ENCODE measurements at regions not wholly inside any gene's neighbourhood (a gene's known extent, or its start where the extent isn't known, plus 50 kb on each side); places are given as distances from the start of the nearest gene placed in this dataset.
"Not testable (repeated sequence)": the region's sequence is repeated elsewhere in the genome, so short reads cannot be mapped to it uniquely, and the experiment has no call there.

DNA sequence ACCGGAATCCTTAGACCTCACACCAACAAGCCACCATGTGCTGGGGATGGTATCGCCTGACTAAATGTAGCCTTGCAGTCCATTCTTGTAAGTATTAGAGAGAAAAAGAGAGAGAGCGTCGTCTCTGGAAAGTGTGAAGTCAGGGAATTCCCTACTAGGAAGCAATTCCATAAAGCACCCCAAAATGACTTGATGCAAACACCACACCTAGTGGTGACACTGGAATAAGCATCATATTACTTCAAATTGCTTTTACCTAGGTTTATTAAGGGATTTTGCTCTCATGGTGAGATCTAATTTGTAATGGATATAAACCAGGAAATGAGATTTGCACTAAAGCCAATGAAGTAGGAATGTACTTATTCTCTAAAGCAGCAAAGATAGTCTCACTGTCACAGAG lies 111.4 kb upstream of the METTL9 start:
- DNase-seq (ENCODE audit: low read depth), result not testable (repeated sequence)

DNA sequence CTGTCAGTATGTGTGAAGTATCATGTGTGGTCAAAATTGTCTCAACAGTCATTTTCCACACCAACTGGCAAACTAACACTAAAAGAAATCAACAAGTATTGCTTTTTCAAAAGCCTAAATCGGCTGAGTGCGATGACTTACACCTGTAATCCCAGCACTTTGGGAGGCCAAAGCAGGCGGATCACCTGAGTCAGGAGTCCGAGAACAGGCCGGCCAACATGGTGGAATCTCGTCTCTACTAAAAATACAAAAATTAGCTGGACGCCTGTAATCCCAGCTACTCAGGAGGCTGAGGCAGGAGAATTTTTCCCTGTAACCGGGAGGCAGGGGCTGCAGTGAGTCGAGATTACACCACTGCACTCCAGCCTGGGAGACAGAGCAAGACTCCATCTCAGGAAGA lies 100.3 kb upstream of the METTL9 start:
- not testable (repeated sequence) for DNase-seq (ENCODE audit: low read depth)

DNA sequence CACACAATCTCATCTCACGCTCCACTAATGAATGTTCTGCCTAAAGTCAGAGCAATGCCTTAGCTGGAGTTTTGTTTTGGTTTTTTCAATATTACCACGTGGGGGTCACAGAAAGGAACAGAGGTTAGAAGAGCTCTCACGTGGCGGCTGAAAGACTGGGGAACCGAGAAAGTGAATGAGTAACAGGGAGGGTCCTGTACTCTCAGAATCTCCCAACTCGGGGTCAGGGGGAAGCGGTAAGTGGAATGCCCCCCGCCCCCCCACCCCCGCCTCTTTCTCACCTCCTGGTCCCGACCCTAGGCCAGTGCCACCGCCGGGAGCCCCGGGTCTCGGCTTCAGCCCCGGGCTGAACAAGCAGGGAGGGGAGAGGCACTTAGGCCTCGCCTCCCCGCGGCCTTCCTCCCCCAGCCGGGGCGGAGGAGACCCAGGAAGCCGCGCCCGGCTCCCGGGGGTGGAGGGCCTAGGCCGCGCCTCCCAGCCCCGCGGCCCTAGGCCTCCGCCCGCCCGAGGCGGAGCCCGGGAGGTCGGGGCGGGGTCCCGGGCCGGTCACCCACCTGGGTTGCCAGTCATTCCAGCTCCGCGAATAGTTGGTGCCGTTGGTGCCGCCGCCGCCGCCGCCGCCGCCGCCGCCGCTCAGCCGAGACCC lies 98.0 kb upstream of the METTL9 start:
- peak; percentile 58 for DNase-seq (ENCODE audit: low read depth)

DNA sequence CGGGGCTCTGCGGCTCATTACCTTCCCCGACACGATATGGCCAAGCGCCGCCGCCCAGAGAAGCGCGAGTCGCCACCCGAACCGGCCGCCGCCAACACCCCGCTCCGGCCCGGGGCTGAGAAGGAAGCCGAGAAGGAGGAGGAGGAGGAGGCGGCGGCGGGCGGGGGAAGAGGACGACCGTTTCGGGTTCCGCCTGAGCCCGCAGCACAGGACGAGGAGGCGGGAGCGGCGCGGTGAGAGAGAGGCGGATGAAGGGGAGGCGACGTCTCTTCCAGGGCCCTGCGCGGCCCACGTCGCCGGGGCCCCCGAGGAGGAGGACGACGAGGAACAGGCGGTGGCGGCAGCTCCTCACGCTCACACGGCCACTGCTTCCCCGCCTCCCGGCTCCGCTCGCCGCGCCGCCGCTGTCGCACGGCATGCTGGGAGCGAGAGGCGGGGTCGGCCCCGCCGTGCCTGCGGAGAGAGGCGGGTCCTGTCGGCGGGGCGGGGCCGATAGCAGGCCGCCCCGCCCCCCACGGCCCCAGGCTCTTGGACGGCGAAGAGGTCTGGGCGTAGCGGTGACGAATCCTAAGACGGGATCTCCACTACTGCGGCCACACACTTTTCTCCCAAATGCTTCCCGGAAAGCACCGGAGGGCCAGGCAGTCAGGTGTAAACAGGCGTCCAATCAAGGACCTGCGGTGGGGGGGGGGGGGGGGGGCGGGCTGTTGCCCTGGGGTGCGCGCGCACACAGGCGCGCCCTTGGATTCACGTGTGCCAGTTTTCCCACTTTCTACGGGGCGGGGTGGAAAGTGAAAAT lies 97.3 kb upstream of the METTL9 start:
- peak; percentile 95 for DNase-seq (ENCODE audit: low read depth)

DNA sequence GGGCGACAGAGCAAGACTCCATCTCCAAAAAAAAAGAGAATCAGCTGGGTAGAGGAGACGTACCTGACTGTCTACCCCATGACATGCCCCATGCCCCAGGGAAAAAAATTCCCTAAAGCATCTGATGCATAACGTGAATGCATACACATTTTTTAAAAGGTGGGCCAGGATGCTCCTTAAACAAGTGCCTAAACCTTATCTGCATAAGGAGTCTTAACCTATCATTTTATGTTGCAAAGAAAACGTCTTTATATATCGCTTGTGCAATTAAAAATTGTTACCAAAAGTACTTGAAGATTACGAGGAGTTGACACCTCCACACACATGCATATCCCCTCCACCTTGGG lies 95.8 kb upstream of the METTL9 start:
- not testable (repeated sequence) for DNase-seq (ENCODE audit: low read depth)

DNA sequence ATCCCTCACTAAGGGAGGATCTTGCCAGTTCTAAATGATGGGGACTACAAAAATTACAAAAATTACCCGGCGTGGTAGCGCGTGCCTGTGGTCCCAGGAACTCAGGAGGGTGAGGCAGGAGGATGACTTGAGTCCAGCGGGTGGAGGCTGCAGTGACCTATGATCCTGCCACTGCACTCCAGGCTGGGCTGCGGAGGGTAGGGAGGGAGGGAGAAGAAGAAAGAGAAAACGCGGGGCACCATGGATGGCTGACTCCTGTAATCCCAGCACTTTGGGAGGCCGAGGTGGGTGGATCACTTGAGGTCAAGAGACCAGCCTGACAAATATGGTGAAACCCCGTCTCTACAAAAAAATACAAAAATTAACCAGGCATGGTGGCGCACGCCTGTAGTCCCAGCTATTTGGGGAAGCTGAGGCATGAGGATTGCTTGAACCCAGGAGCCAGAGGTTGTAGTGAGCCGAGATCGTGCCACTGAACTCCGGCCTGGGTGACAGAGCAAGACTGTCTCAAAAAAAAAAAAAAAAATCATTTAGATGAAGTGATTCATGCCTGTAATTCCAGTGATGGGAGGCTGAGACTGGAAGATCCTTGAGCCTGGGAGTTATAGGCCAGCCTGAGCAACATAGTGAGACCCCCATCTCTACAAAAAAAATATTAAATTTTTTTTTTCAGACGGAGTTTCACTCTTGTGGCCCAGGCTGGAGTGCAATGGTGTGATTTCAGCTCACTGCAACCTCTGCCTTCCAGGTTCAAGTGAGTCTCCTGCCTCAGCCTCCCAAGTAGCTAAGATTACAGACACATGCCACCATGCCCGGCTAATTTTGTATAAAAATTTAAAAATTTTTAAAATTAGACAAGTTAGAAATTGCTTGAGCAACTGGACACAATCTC lies 95.2 kb upstream of the METTL9 start:
- not testable (repeated sequence) for DNase-seq (ENCODE audit: low read depth)

DNA sequence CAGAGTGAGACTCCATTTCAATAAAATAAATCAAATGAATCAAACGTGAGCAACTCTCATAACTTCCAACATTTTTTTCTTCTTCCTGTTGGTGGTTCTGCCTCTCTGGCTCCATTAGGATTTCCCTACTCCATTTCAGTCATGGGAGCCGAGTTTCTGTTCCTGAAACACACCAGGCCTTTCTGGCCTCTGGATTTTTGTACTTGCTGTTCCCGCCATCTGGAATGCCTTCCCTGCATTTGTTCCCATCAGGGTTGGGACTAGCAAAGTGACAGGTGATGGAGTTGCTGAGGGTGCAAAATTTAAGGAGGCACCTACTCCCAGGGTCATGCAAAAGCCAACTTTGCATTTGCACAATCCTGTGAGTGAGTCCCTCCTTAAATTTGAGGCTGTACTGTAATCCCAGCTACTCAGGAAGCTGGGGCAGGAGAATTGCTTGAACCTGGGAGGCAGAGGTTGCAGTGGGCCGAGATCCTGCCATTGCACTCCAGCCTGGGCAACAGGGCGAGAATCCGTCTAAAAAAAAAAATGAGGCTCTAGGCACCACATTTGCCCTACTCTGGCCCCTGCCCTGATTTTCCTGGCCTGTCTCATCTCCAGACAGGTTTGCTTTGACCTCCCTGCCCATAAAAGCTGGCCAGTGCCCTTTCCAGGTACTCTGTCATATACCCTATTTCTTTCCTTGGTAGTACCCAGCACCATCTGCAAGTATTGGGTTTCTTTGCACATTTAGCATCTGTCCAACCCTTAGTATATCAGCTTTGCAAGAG lies 93.4 kb upstream of the METTL9 start:
- not testable (repeated sequence) for DNase-seq (ENCODE audit: low read depth)

DNA sequence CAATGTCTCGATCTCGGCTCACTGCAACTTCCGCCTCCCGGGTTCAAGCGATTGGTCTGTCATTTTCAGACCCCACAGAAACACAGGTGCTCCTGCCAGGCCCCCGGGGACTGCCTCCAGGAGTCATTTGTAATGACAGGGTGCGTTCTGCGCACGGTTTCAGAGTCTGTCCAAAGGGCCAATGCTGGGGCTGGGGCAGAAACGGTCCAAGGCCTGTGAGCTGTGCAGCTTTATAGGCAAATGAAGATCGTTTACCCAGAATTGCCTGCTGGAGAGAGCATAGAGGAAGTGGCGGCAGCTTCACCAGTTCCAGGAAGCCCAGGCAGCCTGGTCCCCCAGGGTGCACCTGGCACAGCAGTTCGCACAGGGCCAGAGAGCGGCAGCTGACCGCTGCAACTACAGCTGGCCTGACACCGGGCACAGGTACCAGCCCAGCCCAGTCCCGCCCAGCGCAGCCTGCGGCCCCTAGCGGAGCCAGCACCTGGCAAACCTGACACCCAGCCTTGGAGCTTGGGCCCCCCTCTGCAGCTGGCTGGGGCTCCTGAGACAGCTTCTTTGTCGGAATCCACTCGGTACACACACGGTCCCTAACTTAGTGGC lies 92.4 kb upstream of the METTL9 start:
- DNase-seq (ENCODE audit: low read depth), result not testable (repeated sequence)

DNA sequence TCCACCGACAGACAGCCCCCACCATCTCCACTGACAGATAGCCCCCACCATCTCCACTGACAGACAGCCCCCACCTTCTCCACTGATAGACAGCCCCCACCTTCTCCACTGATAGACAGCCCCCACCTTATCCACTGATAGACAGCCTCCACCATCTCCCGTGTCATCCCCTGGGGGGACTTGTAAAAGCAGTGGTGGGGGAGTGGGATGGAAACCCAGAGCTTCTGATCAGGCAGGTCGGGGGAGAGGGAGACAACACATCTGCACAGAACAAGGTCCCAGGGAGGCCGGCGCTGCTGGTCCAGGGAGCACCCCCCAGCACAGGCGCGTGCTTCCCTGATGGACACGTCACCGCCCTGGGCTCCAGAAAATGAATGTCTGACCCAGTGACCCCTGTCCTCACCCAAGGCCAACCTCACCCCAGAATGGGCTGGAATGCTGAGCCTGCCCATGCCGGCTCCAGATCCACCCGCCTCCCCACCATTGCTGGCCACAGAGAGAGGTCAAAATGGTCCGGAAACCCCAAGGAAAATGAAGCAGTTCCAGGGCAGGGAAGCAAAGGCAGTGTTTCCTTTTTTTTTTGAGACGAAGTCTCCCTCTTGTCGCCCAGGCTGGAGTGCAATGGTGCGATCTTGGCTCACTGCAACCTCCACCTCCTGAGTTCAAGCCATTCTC lies 91.6 kb upstream of the METTL9 start:
- peak; percentile 52 for DNase-seq (ENCODE audit: low read depth)

DNA sequence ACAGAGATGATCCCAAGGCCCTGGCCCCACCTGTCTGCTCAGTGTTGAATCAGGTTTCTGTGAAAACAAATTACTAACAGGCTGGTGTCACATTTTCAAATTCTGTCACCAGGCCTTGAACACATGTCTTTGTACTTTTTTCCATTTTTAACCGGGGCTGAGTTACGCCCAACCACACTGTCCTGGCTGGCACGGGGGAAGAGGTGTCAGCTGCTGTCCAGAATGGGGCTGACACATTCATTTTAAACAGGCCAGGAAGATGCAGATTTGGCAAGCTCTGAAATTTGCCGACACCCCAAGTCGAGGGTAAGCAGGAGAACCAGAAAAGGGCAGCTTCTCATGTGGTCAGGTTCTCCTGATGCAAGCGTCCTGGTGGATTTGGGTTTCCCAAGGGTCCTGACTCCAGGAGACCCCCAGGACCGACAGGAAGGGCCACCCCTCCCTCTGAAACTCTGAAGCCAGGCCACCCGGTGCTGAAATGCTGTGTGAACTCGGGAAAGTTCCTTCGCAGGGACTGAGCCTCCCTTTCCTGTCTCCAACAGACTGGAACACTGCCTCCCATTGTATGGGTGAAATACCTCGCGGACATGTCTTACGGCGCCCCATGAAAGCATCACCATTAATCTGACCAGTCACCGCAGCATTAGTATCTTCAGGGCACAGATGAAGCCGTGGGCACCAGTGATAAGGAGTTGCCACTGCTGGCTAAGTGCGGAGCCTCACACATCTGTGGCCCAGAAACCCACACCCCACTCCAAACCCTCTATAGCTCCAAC lies 90.5 kb upstream of the METTL9 start:
- not testable (repeated sequence) for DNase-seq (ENCODE audit: low read depth)

DNA sequence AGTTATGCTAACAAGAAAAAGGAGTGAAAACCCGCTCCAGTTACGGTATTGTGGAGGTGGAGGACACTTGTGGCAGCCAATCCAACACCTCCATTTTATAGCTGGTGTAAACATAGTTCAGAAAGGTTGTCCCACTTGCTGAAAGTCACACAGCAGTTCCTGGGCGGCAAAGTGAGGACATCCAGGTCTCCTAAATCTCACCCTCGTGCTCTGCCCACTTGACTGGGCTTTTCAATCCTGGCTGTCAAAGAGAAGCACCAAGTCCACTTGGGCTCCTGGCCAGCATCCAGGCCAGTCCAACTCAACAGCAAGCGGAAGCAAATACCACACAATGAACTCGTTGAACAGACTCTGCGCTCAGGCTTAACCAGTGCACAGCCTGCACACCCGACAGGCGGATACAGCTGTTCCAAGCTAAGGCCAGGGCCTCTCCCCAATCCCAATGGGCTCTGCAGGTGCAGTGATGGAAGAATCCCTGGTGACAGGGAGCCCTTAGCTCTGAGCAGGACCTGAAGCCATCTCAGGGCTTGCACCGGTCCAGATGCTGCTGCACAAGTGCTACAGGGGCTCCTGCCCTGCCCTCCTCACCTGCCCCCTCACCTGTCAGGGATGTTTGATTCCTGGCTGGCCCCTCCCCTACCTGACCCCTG lies 89.8 kb upstream of the METTL9 start:
- not testable (repeated sequence) for DNase-seq (ENCODE audit: low read depth)

DNA sequence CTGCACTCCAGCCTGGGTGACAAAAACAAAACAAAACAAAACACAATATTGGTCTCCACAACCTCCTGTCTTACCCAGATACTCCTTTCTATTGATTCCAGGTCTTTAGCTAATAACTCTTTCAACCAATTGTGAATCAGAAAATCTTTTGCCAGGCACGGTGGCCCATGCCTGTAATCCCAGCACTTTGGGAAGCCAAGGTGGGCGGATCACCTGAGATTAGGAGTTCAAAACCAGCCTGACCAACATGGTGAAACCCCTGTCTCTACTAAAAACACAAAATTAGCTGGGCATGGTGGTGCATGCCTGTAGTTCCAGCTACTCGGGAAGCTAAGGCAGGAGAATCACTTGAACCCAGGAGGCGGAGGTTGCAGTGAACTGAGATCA lies 88.5 kb upstream of the METTL9 start:
- not testable (repeated sequence) for DNase-seq (ENCODE audit: low read depth)

DNA sequence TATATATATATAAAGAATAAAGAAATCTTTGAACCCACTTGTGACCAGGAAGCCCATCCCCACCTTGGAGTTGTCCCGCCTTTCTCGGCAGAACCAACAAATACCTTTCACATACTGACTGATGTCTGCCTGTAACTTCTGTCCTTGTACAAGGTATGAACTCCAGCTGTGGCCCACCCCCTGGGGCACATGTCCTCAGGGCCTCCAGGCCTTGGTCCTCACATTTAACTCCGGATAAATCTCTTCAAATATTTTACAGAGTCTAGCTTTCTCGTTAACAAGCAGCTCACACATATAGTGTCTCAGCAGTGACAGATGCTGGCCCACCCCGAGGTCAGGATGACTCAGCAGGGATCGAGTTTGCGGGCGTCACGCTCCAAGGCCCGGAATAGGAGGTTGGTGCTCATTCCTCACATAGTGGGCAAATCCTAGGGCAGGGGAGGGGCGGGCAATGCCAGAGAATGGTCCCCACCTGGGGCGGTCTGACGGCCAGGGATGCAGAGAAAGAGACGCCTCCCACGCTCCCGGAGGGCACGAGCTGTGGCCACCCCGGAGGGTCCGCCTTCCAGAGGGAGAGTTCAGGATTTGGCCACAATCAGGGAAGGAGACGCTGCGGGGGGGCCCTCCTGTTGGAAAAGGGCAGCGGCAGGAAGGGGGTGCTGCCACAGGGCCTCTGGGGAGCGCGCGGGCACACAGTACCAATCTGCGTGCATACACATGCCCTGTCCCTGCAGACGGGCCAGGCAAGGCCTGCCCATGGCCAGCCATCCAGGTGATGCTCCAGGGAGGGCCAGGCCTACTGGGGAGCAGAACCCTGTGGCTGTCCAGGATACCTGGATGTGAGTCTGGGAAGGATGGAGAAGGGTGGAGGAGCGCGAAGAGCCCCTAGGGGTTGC lies 87.8 kb upstream of the METTL9 start:
- peak; percentile 42 for DNase-seq (ENCODE audit: low read depth)

DNA sequence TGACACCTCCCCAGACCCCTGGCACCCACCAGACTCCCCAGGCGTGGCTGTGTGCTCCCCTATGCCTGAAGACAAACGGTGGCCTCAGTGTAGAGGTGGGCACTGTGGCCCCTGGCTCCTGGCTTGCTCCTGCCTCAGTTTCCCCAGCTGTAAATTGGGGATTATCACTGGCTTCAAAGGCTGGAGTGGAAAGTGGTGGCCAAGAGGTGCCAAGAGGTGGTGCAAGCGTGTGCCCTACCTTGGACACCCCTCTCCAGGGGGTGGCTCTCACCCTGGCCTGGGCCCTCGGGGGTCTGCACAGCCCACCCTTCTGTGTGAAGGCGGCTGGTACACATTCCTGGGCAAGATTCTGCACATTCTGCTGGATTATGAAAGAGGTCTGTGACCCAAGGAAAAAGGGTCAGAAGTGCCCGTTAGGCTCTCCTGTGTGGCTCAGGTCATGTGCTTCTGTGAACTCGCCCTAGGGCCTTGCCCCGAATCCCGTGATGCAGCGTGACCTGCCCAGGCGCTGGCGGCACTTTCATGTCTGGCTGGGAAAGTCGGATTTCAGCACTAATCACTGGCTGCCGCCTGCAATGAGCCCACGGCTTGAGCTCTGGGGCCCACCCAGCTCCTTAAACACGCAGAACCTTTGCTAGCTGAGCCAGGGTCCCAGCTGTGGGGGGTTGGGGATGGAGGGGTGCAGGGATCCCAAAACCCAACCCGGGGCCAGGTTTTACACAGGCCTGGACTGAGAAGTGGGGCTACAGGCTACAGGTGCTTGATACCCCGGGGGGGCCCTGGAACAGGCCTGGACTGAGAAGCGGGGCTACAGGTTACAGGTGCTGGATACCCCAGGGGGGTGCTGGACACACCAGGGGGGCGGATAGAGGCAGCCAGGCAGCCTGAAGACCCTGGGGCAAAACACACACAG lies 86.8 kb upstream of the METTL9 start:
- peak; percentile 27 for DNase-seq (ENCODE audit: low read depth)

DNA sequence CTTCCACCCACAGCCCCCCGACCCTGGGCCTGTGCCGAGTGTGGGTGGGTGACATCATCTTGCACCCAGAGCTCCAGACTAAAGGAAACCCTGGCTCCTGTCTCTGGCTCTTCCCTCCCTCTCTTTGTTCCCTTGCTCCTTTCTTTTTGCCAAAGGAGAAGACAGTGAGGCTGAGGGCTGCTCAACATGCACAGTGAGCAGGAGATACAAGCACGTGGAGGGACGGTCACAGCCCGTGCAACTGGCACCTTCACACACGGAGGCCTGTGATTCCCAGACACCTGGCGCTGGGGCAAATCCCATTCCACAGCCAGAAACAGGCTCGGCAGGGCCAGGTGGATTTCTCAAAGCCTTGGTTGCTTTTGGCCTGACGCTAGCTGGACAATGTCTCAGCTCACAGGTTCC lies 86.0 kb upstream of the METTL9 start:
- DNase-seq (ENCODE audit: low read depth), result not testable (repeated sequence)

DNA sequence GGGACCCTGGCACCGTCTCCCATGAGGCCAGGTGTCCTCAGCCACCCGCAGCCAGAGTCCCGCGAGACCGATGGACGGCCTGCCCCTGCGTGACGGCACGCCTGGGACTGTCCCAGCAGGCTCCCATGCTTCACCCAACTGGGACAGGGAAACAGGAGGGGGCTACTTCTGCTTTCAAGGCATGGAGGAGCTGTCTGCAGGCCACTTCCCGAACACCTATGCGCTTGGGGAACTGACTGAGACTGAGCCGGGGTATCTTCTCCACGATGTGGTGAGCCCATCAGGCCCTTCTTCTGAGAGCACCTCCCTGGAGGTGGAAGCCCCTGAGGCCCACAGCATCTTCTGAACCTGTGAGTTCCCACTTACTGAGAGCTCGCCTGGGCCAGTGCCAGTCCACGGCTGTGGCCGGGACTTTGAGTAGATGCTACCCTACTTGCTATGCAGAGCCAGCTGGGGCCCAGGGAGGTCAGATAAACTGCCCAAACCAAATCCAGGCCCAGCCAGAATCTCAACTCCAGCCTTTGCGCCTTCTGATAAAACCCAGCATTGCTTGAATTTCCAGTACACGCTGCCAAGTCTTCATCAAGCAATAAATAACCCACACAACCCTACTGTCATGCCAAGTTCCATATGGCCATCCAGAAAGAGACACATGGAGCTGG lies 85.4 kb upstream of the METTL9 start:
- peak; percentile 58 for DNase-seq (ENCODE audit: low read depth)

DNA sequence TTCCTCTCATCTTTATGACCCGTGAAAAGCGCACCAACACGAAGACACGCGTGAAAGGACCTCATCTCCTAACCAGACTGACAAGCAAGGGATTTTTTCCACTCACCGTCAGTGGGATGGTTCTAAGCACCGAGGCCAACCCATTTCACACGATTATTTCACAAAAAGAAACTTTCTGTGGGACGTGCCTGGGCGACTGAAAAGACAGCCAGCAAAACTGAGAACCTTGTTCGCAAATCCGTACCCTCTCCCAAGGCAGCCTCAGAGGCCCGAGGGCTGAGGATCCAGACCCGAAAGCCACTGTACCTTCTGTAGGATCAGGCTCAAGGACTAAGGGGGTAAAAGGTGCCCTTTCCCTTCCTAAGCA lies 84.9 kb upstream of the METTL9 start:
- DNase-seq (ENCODE audit: low read depth), result not testable (repeated sequence)

All from amniotic epithelial cell (primary cell).